GM03348 (cell line): ENCODE measurements at regions not wholly inside any gene's neighbourhood (a gene's known extent, or its start where the extent isn't known, plus 50 kb on each side); places are given as distances from the start of the nearest gene placed in this dataset.
"Not testable (repeated sequence)": the region's sequence is repeated elsewhere in the genome, so short reads cannot be mapped to it uniquely, and the experiment has no call there.

Experiments used
- DNase-seq: peaks from one replicate; pipeline ENCODE4 v3.0.0; 2012; ENCODE audit warnings: low spot score

DNA sequence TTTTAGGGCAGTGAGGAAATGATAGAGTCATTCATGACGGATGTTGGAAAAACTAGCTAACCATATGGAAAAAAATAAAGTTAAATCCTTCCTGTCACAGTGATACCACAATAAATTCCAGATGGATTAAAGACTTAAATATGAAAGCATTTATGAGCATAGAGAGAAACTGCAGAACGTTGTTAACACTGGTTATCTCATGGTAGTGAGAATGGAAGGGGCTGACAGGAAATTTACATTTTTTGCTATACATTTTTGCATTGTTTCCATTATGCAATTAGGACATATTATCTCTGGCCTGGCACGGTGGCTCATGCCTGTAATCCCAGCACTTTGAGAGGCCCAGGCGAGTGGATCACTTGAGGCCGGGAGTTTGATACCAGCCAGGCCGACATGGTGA is 130.5 kb upstream of the VOPP1 start:
- not testable (repeated sequence) for DNase-seq

GRCh38 chr7:55699450-55699842 is 127.1 kb upstream of the VOPP1 start:
- not testable (repeated sequence) for DNase-seq

DNA sequence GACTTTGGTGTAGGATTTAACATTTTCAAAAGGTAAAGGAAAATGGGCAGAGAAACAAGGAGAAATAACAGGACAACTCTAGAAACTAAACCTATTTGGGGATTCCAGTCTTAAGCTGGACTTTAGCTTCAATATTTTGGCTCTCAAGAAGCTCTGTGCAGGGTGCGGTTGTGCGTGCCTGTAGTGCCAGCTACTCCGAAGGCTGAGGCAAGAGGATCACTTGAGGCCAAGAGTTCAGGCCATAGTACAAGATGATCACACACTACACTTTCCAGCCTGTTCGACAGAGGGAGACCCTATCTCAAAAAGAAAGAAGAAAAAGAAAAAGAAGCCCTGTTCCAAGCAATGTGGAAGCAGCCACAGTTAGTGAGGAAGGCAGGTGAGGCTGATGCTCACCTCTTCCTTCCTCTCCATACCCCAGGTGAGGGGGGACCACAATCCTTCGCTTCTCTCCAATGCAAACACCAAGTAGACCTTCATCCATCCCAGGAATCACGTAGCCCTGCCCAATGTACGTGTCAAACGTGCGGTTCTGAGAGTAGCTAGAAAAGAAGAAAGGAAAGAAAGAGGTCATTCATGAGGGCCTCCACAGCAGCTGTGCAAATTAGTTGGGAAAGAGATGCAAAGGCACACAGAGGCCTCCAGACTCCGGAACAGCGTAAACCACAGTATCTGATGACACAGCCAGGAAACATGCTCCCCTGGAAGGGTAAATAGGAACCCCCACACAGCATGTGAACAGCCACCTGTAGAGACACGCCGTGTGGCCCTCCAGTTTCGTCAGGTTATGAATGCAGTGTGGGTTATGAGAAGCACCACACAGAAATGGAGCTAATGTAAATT is 126.5 kb upstream of the VOPP1 start:
- DNase-seq = not testable (repeated sequence)

DNA sequence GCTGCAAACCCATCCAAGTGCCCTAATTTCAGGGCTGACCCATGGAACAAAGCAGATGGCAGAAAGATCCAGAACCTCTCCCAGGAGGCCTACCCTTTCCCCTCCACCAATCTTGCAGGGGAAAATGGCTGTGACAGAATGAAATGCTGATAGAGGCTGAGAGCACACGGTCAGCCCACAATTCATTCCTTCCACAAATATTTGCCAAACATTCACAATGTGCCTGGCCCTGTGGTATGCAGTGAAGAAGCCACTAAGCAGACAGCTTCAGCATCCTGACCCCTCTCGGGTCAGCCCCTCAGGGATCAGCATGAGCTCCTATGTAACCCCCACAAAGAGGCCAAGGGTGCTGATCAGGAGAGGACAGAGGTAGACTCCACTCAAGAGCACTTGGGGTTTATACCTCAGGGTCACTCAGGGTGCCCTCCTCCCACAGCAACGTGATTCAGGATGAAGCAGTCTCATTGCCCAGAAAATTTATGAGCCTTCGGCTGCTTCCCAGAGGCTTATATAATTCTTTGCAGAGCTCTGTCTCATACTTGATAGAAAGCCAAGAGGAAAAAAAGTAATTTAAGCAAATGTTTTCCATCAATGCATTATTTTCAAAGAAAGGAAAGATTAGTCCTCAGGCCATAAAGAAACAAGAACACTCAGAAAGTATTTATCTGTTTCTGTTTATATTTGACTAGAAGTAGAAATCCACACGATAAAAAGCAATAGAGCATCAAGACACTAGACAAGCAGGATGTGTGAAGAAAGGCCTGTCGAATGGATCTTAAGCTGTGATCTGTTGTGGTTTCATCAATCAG is 123.8 kb upstream of the VOPP1 start:
- peak; percentile 51 for DNase-seq

GRCh38 chr7:55694484-55694883 is 122.2 kb upstream of the VOPP1 start:
- not testable (repeated sequence) for DNase-seq

GRCh38 chr7:55688684-55689681 is 116.7 kb upstream of the VOPP1 start:
- peak; percentile 40 for DNase-seq

DNA sequence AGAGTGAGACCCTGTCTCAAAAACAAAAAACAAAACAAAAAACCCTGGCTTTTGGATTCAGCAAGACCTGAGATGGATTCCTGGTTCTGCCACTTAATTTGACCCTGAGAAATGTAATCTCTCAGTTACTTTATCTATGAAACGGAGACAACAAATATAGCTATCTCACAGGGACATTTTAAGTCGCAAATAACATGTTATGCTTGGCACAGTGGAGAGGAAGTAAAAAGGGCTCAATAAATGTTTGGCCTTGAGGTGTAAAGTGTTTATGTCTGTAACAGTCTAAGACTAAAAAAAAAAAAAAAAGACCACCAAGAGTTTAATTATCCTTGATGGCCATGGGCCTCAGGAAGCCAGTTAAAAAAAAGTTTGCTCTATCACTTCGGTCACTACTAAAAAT is 116.0 kb upstream of the VOPP1 start:
- not testable (repeated sequence) for DNase-seq

DNA sequence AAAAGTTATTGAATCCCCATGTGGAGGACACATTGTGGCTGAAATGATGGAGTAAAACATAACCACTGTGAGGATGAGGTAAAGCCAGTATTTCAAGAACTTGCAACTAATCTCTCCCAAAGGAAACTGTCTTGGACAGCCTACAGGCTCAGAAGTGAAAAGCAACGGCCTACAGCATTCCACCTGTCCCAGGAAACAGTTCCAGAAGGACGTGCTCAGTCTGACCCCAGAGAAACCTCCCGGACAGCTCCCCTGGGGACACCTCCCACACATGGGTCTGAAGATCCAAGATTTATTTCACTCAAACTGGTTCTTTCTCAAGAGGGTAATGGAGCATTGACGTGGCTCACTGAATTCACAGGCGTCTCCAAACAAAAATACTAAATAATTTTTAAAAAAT is 115.0 kb upstream of the VOPP1 start:
- DNase-seq = not testable (repeated sequence)

DNA sequence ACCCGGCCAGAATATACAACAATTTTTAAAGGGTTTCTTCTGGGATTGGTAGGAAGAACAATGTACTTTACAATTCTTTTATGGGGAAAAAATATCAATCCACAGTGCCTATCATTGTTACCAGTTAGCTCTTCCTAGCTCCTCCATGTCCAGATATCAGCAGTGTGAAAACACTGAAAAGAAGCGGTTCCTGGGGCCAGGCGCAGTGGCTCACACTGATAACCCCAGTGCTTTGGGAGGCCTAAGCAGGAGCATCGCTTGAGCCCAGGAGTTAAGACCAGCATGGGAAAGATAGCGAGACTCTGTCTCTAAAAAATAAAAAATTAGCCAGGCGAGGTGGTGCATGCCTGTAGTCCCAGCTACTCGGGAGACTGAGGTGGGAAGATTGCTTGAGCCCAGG is 114.5 kb upstream of the VOPP1 start:
- not testable (repeated sequence) for DNase-seq

GRCh38 chr7:55683501-55683900 is 111.2 kb upstream of the VOPP1 start:
- not testable (repeated sequence) for DNase-seq

GRCh38 chr7:55675589-55675988 is 103.3 kb upstream of the VOPP1 start:
- DNase-seq = not testable (repeated sequence)

DNA sequence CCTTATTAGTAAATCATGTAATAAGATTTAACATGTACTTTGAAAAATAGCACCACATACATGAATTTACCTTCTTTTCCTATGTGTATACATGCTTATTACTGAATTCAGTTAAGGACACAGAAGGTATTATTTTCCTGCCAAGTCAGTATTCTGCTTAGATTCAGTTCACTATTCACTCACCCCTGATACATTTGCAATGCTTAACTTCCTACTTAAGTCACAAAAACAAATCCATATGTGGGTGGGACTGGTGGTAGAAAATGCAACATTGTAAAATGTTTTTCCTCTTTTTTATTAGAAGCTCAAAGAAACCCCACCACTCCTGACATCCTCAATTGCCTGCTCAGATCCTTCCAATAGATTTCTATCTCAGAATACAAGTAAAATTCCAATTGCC is 101.2 kb upstream of the VOPP1 start:
- not testable (repeated sequence) for DNase-seq

DNA sequence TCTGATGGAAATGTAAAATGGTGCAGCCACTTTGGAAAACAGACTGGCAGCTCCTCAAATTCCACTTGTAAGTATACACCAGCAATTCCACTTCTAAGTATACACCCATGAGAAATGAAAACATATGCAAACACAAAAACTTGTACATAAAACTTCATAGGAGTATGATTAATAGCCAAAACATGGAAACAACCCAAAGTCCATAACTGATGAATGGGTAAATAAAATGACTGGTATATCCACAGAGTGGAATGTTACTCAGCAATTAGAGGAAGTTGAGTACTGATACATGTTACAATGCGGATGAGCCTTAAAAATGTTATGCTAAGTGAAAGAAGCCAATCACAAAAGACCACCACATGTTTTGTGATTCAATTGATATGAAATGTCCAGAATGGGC is 99.8 kb upstream of the VOPP1 start:
- DNase-seq = not testable (repeated sequence)

GRCh38 chr7:55657654-55658053 is 85.4 kb upstream of the VOPP1 start:
- no peak for DNase-seq

- DNase-seq = no peak
Observed at GRCh38 chr7:55651057-55651456, 78.8 kb upstream of the VOPP1 start.

DNA sequence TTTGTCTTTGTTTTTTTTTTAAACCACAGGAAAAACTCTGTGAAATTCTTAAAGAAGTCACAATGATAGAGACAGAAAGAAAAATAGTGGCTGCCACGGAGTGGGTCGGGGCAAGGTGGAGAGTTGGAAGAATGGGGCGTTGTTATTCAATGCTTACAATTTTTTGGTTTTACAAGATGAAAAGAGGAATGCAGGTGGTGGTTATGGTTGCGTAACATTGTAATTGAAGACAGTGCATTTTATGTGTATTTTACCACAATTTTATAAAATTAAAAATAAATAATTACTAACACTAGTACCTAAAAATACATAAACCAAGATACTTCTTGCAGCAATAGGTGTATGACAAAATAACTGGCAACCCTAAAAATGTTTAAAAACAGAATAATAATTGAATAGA is 76.9 kb upstream of the VOPP1 start:
- no peak for DNase-seq

DNA sequence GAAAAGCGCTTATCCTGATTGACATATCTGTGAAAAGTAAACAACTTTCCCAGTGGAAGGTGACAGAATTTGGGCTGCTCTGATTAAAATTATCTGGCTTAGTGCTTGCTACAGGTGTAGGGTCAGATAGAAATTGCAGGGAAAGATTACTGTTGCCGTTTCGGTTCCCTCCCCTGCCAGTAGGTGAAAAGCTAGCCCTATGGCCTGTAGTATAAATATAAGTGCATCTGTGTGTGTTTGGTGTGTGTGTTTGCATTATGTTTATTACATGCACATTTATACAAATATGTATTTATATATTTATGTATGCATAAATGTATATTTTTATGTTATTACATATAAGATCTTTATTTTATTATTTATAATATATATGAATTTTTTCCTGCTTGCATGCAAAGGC is 72.3 kb upstream of the VOPP1 start:
- no peak for DNase-seq

DNA sequence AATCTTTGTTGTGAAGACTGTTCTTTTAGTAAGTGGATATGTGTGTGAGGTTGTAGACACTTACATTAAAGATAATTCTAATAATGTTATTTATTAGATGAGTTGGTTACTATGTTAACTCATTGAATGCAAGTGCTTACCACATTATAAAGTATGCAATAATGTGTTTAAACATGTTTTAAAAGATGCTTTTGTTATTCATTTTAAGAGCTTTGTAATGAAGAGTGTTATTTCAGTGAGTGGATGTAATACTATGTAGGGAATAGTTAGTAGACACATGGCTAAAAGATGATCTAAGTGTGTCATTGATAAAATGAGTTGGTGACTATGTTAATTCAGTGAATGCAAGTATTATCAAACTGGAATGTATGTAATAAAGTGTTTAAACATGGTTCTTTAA is 70.0 kb upstream of the VOPP1 start:
- no peak for DNase-seq

GRCh38 chr7:55641811-55642210 is 69.5 kb upstream of the VOPP1 start:
- DNase-seq = no peak

GRCh38 chr7:55641273-55641691 is 69.0 kb upstream of the VOPP1 start:
- peak; percentile 86 for DNase-seq

- DNase-seq = no peak
Observed at GRCh38 chr7:55639640-55640039, 67.3 kb upstream of the VOPP1 start.
